Ishikawa (cell line): ENCODE measurements at regions not wholly inside any gene's neighbourhood (a gene's known extent, or its start where the extent isn't known, plus 50 kb on each side); places are given as distances from the start of the nearest gene placed in this dataset.

Experiments
- CEBPB ChIP-seq: IDR thresholded peaks from 2 replicates; pipeline ENCODE4 v1.6.1; 2012
- FOXM1 ChIP-seq: IDR thresholded peaks from 2 replicates; pipeline ENCODE4 v1.6.1; 2012; ENCODE audit warnings: low read depth, borderline replicate concordance
- MAX ChIP-seq: IDR thresholded peaks from 2 replicates; pipeline ENCODE4 v1.6.1; 2012
- RAD21 ChIP-seq: IDR thresholded peaks from 2 replicates; pipeline ENCODE4 v1.6.1; 2012; ENCODE audit warnings: low read depth
- TAF1 ChIP-seq: IDR thresholded peaks from 2 replicates; pipeline ENCODE4 v1.6.1; 2012; ENCODE audit warnings: low read depth, mild to moderate bottlenecking
- TCF12 ChIP-seq: IDR thresholded peaks from 2 replicates; pipeline ENCODE4 v1.6.1; 2012; ENCODE audit warnings: low read depth
- ZBTB7A ChIP-seq: IDR thresholded peaks from 2 replicates; pipeline ENCODE4 v1.6.1; 2012; ENCODE audit warnings: low read depth
- TF ChIP-seq, protein P1 (sequence below): IDR thresholded peaks from 2 replicates; pipeline ENCODE4 v1.6.1; 2012; ENCODE audit warnings: low read depth, mild to moderate bottlenecking

GRCh38 chr1:118751166-118751565 is 237.0 kb downstream of the TBX15 start:
- TF ChIP-seq ZBTB7A (no peak), RAD21 (no peak), TCF12 (no peak), MAX (no peak), TAF1 (no peak), FOXM1 (no peak), CEBPB (no peak)
- TF ChIP-seq, protein P1, sequence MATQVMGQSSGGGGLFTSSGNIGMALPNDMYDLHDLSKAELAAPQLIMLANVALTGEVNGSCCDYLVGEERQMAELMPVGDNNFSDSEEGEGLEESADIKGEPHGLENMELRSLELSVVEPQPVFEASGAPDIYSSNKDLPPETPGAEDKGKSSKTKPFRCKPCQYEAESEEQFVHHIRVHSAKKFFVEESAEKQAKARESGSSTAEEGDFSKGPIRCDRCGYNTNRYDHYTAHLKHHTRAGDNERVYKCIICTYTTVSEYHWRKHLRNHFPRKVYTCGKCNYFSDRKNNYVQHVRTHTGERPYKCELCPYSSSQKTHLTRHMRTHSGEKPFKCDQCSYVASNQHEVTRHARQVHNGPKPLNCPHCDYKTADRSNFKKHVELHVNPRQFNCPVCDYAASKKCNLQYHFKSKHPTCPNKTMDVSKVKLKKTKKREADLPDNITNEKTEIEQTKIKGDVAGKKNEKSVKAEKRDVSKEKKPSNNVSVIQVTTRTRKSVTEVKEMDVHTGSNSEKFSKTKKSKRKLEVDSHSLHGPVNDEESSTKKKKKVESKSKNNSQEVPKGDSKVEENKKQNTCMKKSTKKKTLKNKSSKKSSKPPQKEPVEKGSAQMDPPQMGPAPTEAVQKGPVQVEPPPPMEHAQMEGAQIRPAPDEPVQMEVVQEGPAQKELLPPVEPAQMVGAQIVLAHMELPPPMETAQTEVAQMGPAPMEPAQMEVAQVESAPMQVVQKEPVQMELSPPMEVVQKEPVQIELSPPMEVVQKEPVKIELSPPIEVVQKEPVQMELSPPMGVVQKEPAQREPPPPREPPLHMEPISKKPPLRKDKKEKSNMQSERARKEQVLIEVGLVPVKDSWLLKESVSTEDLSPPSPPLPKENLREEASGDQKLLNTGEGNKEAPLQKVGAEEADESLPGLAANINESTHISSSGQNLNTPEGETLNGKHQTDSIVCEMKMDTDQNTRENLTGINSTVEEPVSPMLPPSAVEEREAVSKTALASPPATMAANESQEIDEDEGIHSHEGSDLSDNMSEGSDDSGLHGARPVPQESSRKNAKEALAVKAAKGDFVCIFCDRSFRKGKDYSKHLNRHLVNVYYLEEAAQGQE, result no peak
